C4-2B (cell line): ENCODE measurements at regions not wholly inside any gene's neighbourhood (a gene's known extent, or its start where the extent isn't known, plus 50 kb on each side); places are given as distances from the start of the nearest gene placed in this dataset.

Experiments used
- CTCF ChIP-seq: fragments of 450-650 bp; conservative IDR thresholded peaks from 2 replicates; pipeline ENCODE4 v1.5.1; 2017; ENCODE audit warnings: mild to moderate bottlenecking
- ZFX ChIP-seq: fragments of 450-650 bp; IDR thresholded peaks from 2 replicates; pipeline ENCODE4 v1.6.1; 2017

DNA sequence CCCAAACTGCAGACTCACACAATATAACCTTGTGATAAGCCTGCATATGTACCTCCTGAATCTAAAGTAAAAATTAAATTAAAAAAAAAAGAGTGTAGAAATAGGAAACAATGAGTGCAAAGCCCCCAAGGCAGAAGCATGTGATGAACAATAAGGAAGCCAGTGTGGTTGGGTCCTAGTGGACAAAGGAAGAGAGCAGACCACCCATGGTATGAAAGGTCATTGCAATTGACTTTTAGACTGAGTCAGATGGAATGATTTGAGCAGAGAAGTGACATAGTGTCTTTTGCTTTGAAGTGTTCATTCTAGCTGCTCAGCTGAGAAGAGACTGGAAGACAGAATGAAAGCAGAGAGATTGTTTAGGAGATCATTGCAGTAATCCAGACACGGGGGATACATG is 417.1 kb downstream of the RAD51AP2 start:
- TF ChIP-seq CTCF = no peak
- no peak for TF ChIP-seq ZFX
